ENCODE measurements at regions not wholly inside any gene's neighbourhood (a gene's known extent, or its start where the extent isn't known, plus 50 kb on each side); places are given as distances from the start of the nearest gene placed in this dataset.

GRCh38 chr4:125004676-125005075 is 292.1 kb upstream of the ANKRD50 start:
- TF ChIP-seq POLR2A (IDR thresholded peaks at IDR 0.05), result no peak
- TF ChIP-seq CTCF (IDR thresholded peaks at IDR 0.05), result no peak
- TF ChIP-seq EP300 (IDR thresholded peaks at IDR 0.05), result no peak
